ENCODE measurements at regions not wholly inside any gene's neighbourhood (a gene's known extent, or its start where the extent isn't known, plus 50 kb on each side); places are given as distances from the start of the nearest gene placed in this dataset.
A peak's percentile ranks its signal among the peaks of the same experiment; 100 is the strongest.
"Not testable (repeated sequence)": the region's sequence is repeated elsewhere in the genome, so short reads cannot be mapped to it uniquely, and the experiment has no call there.

- no peak for DNase-seq
Observed at GRCh38 chr7:81525841-81526240, 244.0 kb downstream of the HGF start.

GRCh38 chr7:81519886-81520285, 250.0 kb downstream of the HGF start:
- DNase-seq: no peak

- DNase-seq: no peak
Observed at GRCh38 chr7:81516898-81517297, 252.9 kb downstream of the HGF start.

DNA sequence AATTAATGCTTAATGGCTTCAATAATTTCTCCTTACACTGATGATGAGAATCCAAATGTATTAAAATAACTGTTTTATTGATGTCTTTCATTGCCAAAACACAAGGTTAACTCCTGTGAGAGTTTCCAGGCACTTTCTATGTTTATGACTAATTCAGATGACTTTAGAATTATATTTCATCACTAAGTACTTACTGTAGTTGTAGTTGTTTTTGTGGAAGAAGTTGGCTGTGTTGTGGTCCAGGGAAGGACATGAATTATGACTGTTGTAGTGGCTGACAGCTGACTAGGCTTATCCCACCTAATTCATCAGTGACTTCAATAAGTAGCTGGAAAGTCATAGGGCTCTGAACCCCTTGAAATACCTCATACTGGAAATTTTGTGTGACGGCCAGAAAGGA, 254.8 kb downstream of the HGF start:
- DNase-seq: no peak

- no peak for DNase-seq
Observed at GRCh38 chr7:81514546-81514945, 255.3 kb downstream of the HGF start.

GRCh38 chr7:81510122-81510521, 259.7 kb downstream of the HGF start:
- no peak for DNase-seq

DNA sequence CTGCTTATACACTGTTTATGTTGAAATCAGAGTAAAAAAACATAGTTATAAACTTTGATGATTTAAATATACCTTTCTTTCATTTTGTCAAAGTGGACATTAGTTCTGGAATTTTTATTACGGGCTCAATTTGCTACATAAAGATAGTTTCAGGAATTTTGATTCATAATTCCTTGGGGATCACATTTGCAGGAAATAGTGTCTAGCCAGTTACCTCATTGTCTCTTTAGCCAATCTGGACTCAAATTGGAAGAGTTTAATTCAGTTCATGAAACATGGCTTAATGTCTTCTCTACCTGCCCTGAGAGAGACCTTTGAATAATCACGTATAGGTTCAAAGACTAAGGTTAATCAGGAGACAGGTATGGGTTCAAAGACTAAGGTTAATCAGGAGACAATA, 262.6 kb downstream of the HGF start:
- no peak for DNase-seq

GRCh38 chr7:81506609-81507008, 263.2 kb downstream of the HGF start:
- no peak for DNase-seq

- no peak for DNase-seq
Observed at GRCh38 chr7:81503771-81504170, 266.1 kb downstream of the HGF start.

- no peak for DNase-seq
Observed at GRCh38 chr7:81503336-81503735, 266.5 kb downstream of the HGF start.

DNA sequence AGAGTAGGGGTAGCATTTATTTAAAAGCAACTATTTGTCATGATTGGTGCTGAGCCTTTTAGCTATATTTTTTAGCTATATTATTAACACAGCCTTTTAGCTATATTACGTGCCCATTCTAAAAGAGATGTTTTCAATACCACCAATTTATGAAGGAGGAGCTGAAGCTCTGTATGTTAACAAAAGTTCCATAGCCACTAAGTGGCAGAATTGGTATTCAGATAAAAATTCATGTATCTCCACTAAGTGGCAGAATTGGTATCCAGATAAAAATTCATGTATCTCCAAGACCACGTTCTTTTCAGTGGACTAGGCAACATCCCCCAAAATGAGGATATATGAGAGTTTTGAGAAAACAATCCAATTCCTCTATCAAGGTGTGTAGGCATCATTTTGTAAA, 268.6 kb downstream of the HGF start:
- DNase-seq: no peak

- no peak for DNase-seq
Observed at GRCh38 chr7:81500631-81501030, 269.2 kb downstream of the HGF start.

- DNase-seq: peak; percentile 14 to 29
Observed at GRCh38 chr7:81499262-81500116, 270.4 kb downstream of the HGF start.

DNA sequence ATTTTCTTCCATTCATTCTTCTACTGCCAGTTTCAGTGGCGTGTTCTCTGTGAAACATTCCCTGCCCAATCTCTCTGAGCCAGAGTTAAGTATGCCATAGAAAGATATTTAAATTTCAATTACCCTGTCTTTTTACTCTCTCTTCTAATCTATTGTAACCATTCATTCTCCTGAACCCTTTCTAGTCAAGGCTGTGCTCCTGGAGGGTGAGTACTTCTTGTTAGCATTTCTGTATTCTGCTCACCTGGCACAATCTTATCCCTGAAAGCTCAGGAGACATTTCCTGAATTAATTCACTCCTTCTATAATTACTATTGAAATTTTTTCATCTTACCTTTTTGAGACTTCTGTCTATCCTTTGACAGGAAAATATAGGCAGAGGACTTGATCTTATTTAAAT, 271.7 kb downstream of the HGF start:
- DNase-seq: no peak

DNA sequence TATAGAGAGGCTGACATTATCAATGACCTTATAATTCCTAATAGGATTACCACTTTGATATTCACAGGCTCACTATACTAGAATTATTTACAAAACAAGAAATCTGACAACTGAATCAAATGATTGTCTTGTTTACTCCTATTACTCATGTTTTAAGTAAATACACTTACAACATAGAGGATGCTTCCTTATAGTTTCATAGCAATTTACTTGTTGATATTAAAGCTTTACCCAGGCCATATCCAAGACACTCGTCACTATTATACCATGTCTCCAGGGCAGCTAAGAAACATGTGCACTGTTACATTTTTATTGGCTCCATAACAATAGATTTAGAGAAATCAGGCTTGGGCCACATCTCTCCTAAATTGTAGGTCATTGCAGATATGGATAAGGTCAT, 276.9 kb downstream of the HGF start:
- DNase-seq: no peak

GRCh38 chr7:81492240-81492639, 277.6 kb downstream of the HGF start:
- DNase-seq: no peak

GRCh38 chr7:81491573-81491972, 278.3 kb downstream of the HGF start:
- DNase-seq: no peak

DNA sequence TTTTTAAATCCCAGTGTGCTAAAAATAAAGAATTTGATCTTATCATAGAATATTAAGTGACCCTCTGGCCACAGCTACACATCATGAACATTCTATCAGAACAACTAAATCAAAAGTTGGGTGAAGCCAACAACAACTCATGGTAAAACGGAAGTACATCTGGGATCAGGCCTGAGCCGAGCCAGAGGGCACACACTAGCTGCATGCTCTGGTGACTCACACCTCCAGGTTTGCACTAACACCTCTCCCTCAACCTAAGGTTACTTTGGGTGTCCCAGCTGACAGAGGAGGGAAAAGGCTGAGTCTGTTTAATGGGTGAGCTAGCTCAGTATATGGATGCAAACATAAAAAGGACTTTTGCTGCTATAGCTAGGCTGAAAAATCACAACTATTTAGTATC, 281.6 kb downstream of the HGF start:
- DNase-seq: no peak

DNA sequence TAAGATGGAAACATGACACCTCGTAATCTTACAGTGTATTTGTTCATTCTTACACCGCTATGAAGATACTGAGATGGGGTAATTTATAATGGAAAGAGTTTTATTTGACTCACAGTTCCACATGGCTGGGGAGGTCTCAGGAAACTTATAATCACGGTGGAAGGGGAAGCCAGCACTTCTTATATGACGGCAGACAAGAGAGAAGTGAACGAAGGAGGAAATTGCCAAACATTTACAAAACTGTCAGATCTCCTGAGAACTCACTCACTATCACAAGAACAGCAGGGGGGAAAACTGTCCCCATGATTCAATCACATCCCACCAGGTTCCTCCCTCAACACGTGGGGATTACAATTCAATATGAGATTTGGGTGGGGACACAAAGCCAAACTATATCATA, 282.3 kb downstream of the HGF start:
- no peak for DNase-seq

GRCh38 chr7:81484261-81484660, 285.6 kb downstream of the HGF start:
- DNase-seq: no peak

DNA sequence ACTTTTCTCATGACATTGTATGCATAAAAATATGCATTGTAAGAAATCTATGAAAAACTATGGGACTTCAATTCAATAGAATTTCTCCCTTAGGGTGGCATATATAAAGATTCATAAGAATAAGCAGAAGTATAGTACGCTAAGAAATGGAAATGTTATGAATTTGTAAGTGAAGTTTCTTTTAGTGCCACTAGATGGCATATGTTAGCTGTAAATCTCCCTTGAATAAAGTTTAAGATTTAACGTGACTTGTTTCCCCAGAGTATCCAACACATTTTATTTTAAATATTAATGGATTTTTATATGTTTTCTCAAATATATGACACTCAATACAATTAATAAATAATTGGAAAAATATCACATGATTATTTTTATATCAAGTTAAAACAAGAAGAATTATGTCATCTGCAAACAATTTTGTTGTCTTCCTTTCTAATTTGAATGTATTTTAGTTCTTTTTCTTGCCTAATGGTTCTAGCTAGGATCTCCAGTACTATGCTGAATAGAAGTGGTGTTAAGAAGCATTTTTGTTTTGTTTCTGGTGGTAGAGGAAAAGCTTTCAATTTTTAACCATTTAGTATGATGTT, 287.2 kb downstream of the HGF start:
- no peak for DNase-seq

DNA sequence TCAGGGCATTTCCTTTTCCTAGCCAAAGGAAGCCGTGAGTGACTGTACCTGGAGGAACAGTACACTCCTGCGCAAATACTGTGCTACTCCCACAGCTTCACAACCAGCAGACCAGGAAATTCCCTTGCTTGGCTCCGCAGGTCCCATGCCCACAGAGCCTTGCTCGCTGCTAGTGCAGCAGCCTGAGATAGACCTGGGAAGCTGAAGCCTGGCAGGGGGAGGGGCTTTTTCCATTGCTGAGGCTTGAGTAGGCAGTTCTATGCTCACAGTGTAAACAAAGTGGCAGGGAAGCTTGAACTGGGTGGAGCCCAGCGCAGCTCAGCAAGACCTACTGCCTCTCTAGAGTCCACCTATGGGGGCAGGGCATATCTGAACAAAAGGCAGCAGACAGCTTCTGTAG, 291.2 kb downstream of the HGF start:
- DNase-seq: peak in 1 of 2 experiments; percentile 56

GRCh38 chr7:81478201-81478600, 291.6 kb downstream of the HGF start:
- DNase-seq: not testable (repeated sequence)

GRCh38 chr7:81473236-81473635, 296.6 kb downstream of the HGF start:
- DNase-seq: no peak
